K562 (cell line): ENCODE measurements at regions not wholly inside any gene's neighbourhood (a gene's known extent, or its start where the extent isn't known, plus 50 kb on each side); places are given as distances from the start of the nearest gene placed in this dataset.

Experiments
- AFF1 ChIP-seq, 2 experiments: fragments of 450-650 bp; IDR thresholded peaks; 2 replicates each; pipeline ENCODE4 v1.6.1; 2018; ENCODE audit warnings: mild to moderate bottlenecking in 2 of 2, low read depth in 1 of 2; ENCODE audit not compliant: partially characterized antibody in 2 of 2
- CXXC5 ChIP-seq: fragments of 250-450 bp; sonication (Bioruptor Pico); IDR thresholded peaks from 2 replicates; pipeline ENCODE4 v1.8.0; 2022; ENCODE audit warnings: inconsistent platforms, mild to moderate bottlenecking, moderate library complexity
- DMBX1 ChIP-seq: fragments of 250-450 bp; sonication (Bioruptor Pico); IDR thresholded peaks from 2 replicates; pipeline ENCODE4 v1.8.0; 2022; ENCODE audit warnings: inconsistent platforms, mild to moderate bottlenecking, moderate library complexity, borderline replicate concordance
- DPF2 ChIP-seq: fragments of 450-650 bp; IDR thresholded peaks from 2 replicates; pipeline ENCODE4 v1.6.1; 2016
- EP300 ChIP-seq: IDR thresholded peaks from 2 replicates; pipeline ENCODE4 v1.6.1; 2012; ENCODE audit warnings: low read length, improper control_type of control experiment
- ETV1 ChIP-seq: fragments of 450-650 bp; conservative IDR thresholded peaks from 2 replicates; pipeline ENCODE4 v1.6.1; 2016; ENCODE audit warnings: missing genetic modification characterization, control low read depth, low read depth, missing compliant biosample characterization
- GATA2 ChIP-seq: sonication (generic); formaldehyde crosslinking; IDR thresholded peaks from 2 replicates; pipeline ENCODE4 v1.4.0; 2020; ENCODE audit warnings: mild to moderate bottlenecking, missing genetic modification reagents
- HDAC8 ChIP-seq: fragments of 450-650 bp; IDR thresholded peaks from 2 replicates; pipeline ENCODE4 v1.6.1; 2016; ENCODE audit warnings: mild to moderate bottlenecking, missing genetic modification characterization, moderate library complexity, missing compliant biosample characterization
- PYGO2 ChIP-seq: fragments of 450-650 bp; IDR thresholded peaks from 2 replicates; pipeline ENCODE4 v1.6.1; 2016; ENCODE audit warnings: mild to moderate bottlenecking, missing genetic modification characterization, moderate library complexity, missing compliant biosample characterization
- SMARCA4 ChIP-seq: fragments of 450-650 bp; IDR thresholded peaks from 2 replicates; pipeline ENCODE4 v1.6.1; 2016
- SMARCE1 ChIP-seq: fragments of 450-650 bp; IDR thresholded peaks from 2 replicates; pipeline ENCODE4 v1.7.1; 2016; ENCODE audit warnings: mild to moderate bottlenecking
- ZNF165 ChIP-seq: fragments of 250-450 bp; sonication (Bioruptor Pico); IDR thresholded peaks from 2 replicates; pipeline ENCODE4 v1.4.0; 2020; ENCODE audit warnings: borderline replicate concordance
- ZNF197 ChIP-seq: fragments of 200-800 bp; sonication (Bioruptor generic); IDR thresholded peaks from 2 replicates; pipeline ENCODE4 v1.6.1; 2016; ENCODE audit warnings: low read depth, missing genetic modification characterization, missing compliant biosample characterization
- ZNF584 ChIP-seq: fragments of 200-800 bp; sonication (Bioruptor generic); IDR thresholded peaks from 2 replicates; pipeline ENCODE4 v1.6.1; 2016; ENCODE audit warnings: low read depth, mild to moderate bottlenecking, missing genetic modification characterization, missing compliant biosample characterization
- ZNF589 ChIP-seq: fragments of 200-800 bp; sonication (Bioruptor generic); IDR thresholded peaks from 2 replicates; pipeline ENCODE4 v1.6.1; 2016; ENCODE audit warnings: low read depth, missing genetic modification characterization, missing compliant biosample characterization
- ZNF592 ChIP-seq: fragments of 450-650 bp; IDR thresholded peaks from 2 replicates; pipeline ENCODE4 v1.6.1; 2017; ENCODE audit warnings: antibody characterized with exemption, mild to moderate bottlenecking
- ZNF76 ChIP-seq: fragments of 250-450 bp; sonication (Bioruptor Pico); IDR thresholded peaks from 2 replicates; pipeline ENCODE4 v1.4.0; 2020; ENCODE audit warnings: mild to moderate bottlenecking, moderate library complexity, borderline replicate concordance
- TF ChIP-seq, protein P1 (sequence below): fragments of 450-650 bp; conservative IDR thresholded peaks from 2 replicates; pipeline ENCODE4 v1.6.1; 2016; ENCODE audit warnings: missing genetic modification characterization, low read depth, mild to moderate bottlenecking, missing compliant biosample characterization, moderate library complexity

DNA sequence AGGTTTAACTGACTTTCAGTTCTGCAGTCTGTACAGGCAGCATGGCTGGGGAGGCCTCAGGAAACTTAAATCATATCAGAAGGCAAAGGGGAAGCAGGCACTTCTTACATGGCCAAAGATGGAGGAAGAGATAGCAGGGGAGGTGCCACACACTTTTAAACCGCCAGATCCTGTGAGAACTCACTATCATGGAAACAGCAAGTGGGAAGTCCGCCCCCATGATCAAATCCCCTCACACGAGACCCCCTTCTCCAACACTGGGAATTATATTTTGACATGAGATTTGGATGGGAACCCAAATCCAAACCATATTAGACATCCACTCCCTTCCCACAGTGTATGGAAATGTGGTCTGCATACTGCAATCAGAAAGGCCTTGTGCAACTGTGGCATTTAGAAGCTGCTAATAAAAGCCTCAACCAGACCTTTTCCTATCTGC lies 148.2 kb downstream of the FCRL5 start (continued):
- TF ChIP-seq PYGO2, result 0 out of 2 replicates have a peak, but pooled peaks have one; percentile 38
- 0 out of 2 replicates have a peak, but pooled peaks have one; percentile 27 for TF ChIP-seq ZNF76 (CRISPR knock-in tag)
- peak; percentile 39 for TF ChIP-seq CXXC5 (CRISPR knock-in tag)
- peak; percentile 62 for TF ChIP-seq ETV1
- TF ChIP-seq ZNF592, result peak; percentile 47; the same call in 1 of the 2 replicates
- TF ChIP-seq SMARCA4, result peak; percentile 23; the same call in 1 of the 2 replicates
- TF ChIP-seq HDAC8, result 0 out of 2 replicates have a peak, but pooled peaks have one; percentile 23
- TF ChIP-seq GATA2 (CRISPR knock-in tag), result peak; percentile 76
- TF ChIP-seq ZNF589 (CRISPR knock-in tag), result 0 out of 2 replicates have a peak, but pooled peaks have one; percentile 8
- TF ChIP-seq DMBX1 (CRISPR knock-in tag), result 0 out of 2 replicates have a peak, but pooled peaks have one; percentile 58
- 0 out of 2 replicates have a peak, but pooled peaks have one; percentile 42 for TF ChIP-seq ZNF197
- TF ChIP-seq, protein P1, sequence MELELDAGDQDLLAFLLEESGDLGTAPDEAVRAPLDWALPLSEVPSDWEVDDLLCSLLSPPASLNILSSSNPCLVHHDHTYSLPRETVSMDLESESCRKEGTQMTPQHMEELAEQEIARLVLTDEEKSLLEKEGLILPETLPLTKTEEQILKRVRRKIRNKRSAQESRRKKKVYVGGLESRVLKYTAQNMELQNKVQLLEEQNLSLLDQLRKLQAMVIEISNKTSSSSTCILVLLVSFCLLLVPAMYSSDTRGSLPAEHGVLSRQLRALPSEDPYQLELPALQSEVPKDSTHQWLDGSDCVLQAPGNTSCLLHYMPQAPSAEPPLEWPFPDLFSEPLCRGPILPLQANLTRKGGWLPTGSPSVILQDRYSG (tag), result 0 out of 2 replicates have a peak, but pooled peaks have one; percentile 26
- TF ChIP-seq ZNF584, result no peak
- peak; percentile 66 for TF ChIP-seq DPF2
- 0 out of 2 replicates have a peak, but pooled peaks have one; percentile 17 for TF ChIP-seq SMARCE1
- TF ChIP-seq ZNF165, result 0 out of 2 replicates have a peak, but pooled peaks have one; percentile 18
- no peak for TF ChIP-seq AFF1 (IDR thresholded peaks at IDR 0.05; ENCODE audit: low read depth in 1 of 2, partially characterized antibody in 2 of 2)
- 0 out of 2 replicates have a peak, but pooled peaks have one; percentile 31 for TF ChIP-seq EP300
